Stimulated activated CD4-positive, alpha-beta T cell treated with anti-CD3 and anti-CD28 coated beads, TNF-alpha, amount 100 ng/mL, for 24 hours (primary cell): ENCODE measurements at regions not wholly inside any gene's neighbourhood (a gene's known extent, or its start where the extent isn't known, plus 50 kb on each side); places are given as distances from the start of the nearest gene placed in this dataset.

Source experiments
- DNase-seq, 3 experiments: peaks; one replicate each; pipeline ENCODE4 v3.0.0-alpha.2; 2020; ENCODE audit warnings: low read depth in 3 of 3

GRCh38 chr1:221430152-221430960 is 311.5 kb downstream of the DUSP10 start:
- no peak for DNase-seq

GRCh38 chr1:221431068-221431651 is 310.7 kb downstream of the DUSP10 start:
- no peak for DNase-seq

- no peak for DNase-seq
These were observed 309.9 kb downstream of the DUSP10 start for GRCh38 chr1:221431961-221432360.

GRCh38 chr1:221435504-221435904 is 306.4 kb downstream of the DUSP10 start:
- DNase-seq, result no peak

GRCh38 chr1:221437171-221437570 is 304.7 kb downstream of the DUSP10 start:
- no peak for DNase-seq

GRCh38 chr1:221437926-221438325 is 304.0 kb downstream of the DUSP10 start:
- no peak for DNase-seq

- peak; percentile 35 to 46 (median 46) for DNase-seq
These were observed 302.7 kb downstream of the DUSP10 start for GRCh38 chr1:221439008-221439746.

- DNase-seq, result peak in 2 of 3 experiments; percentile 19 to 55
These were observed 302.0 kb downstream of the DUSP10 start for GRCh38 chr1:221439747-221440501.

- no peak for DNase-seq
These were observed 301.2 kb downstream of the DUSP10 start for GRCh38 chr1:221440658-221441057.

- DNase-seq, result no peak
These were observed 299.8 kb downstream of the DUSP10 start for GRCh38 chr1:221442056-221442455.

GRCh38 chr1:221444346-221444745 is 297.5 kb downstream of the DUSP10 start:
- no peak for DNase-seq

- no peak for DNase-seq
These were observed 293.2 kb downstream of the DUSP10 start for GRCh38 chr1:221448585-221449175.

- no peak for DNase-seq
These were observed 292.7 kb downstream of the DUSP10 start for GRCh38 chr1:221449194-221449593.

GRCh38 chr1:221449801-221450470 is 292.0 kb downstream of the DUSP10 start:
- peak in 1 of 3 experiments; percentile 3 for DNase-seq

- DNase-seq, result no peak
These were observed 290.1 kb downstream of the DUSP10 start for GRCh38 chr1:221451741-221452140.

GRCh38 chr1:221454096-221454495 is 287.8 kb downstream of the DUSP10 start:
- DNase-seq, result no peak

GRCh38 chr1:221456918-221457317 is 285.0 kb downstream of the DUSP10 start:
- DNase-seq, result no peak

- no peak for DNase-seq
These were observed 284.0 kb downstream of the DUSP10 start for GRCh38 chr1:221457685-221458446.

GRCh38 chr1:221458447-221459156 is 283.3 kb downstream of the DUSP10 start:
- DNase-seq, result no peak

- no peak for DNase-seq
These were observed 282.3 kb downstream of the DUSP10 start for GRCh38 chr1:221459558-221459957.
